Subcutaneous abdominal adipose tissue (tissue), 5 donors: ENCODE measurements at regions not wholly inside any gene's neighbourhood (a gene's known extent, or its start where the extent isn't known, plus 50 kb on each side); places are given as distances from the start of the nearest gene placed in this dataset.
"Not testable (repeated sequence)": the region's sequence is repeated elsewhere in the genome, so short reads cannot be mapped to it uniquely, and the experiment has no call there.

Experiments
- H3K27ac ChIP-seq: one replicate; pipeline ENCODE4 v1.7.0; 2013; ENCODE audit warnings: low read depth, mild to moderate bottlenecking, inconsistent platforms, low read length, moderate library complexity
- H3K27me3 ChIP-seq, 5 donors: one replicate each; pipeline ENCODE4 v1.7.0; 2013; ENCODE audit warnings: low read length in 5 of 5, inconsistent platforms in 1 of 5; ENCODE audit not compliant: control insufficient read depth in 5 of 5, insufficient read depth in 4 of 5
- H3K36me3 ChIP-seq, 5 donors: one replicate each; pipeline ENCODE4 v1.7.0; 2013; ENCODE audit warnings: low read length in 5 of 5; ENCODE audit not compliant: control insufficient read depth in 5 of 5, insufficient read depth in 5 of 5
- H3K4me1 ChIP-seq, 5 donors: one replicate each; pipeline ENCODE4 v1.7.0; 2013; ENCODE audit warnings: low read length in 5 of 5, mild to moderate bottlenecking in 3 of 5, moderate library complexity in 1 of 5; ENCODE audit not compliant: control insufficient read depth in 5 of 5, insufficient read depth in 5 of 5
- H3K4me3 ChIP-seq, 5 donors: one replicate each; pipeline ENCODE4 v1.7.0; 2013; ENCODE audit warnings: low read length in 5 of 5, low read depth in 1 of 5
- H3K9ac ChIP-seq, 5 donors: one replicate each; pipeline ENCODE4 v1.7.0; 2013; ENCODE audit warnings: low read length in 5 of 5, mild to moderate bottlenecking in 4 of 5, moderate library complexity in 3 of 5
- H3K9me3 ChIP-seq, 5 donors: one replicate each; pipeline ENCODE4 v1.7.0; 2013; ENCODE audit warnings: low read length in 5 of 5; ENCODE audit not compliant: control insufficient read depth in 5 of 5
- donor health status: healthy.
- donor health status: healthy.
- donor health status: healthy.
- donor health status: healthy.
- donor health status: healthy.

DNA sequence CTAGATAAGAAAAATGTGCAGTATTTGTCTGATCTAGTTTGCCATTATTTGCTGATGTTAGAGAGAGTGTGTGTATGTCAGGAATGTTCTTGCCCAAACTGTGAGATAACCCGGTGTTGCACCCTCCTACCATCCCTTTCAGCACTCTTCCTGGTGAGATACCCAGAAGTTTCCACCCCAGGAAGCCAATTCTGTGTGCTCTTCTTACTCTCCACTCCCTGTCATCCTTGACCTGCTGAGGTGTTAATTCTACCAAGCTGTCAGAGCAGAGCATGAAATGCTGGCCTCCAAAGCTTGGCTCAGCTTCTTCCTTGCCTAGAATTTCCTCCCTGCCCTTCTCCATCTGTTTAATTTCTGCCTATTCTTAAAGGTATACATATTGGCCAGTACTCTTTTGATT, 237.3 kb upstream of the CNR1 start:
- H3K9me3 ChIP-seq: peaks cover 0 to 5% (median 0%) of the 10 kb centered on the region in 5 donors
- H3K9ac ChIP-seq: no peak overlapping the region
- H3K4me1 ChIP-seq: peaks cover 0 to 4% (median 0%) of the 10 kb centered on the region in 5 donors
- H3K4me3 ChIP-seq: no peak overlapping the region
- H3K27ac ChIP-seq: no peak overlapping the region
- H3K27me3 ChIP-seq: no peaks in the 10 kb centered on the region
- H3K36me3 ChIP-seq: no peaks in the 10 kb centered on the region

DNA sequence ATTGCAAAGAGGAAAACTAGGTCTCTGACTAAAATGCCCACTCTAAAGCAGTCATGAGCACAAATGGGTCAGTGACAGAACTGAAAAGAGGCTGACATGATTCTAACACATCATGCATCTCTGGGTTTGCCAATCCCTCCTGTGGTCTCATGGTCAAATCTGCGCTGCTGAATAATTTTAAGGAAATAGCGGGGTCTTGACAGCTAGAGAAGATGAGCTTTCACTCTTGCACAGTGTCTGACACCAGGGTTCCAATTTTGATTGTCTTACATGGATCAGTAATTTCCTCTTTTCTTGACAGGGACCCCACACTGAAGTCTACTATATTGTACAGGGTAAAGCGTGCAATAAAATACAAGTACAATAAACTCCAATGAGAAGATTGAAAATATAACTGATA, 236.8 kb upstream of the CNR1 start:
- Histone ChIP-seq H3K9ac (no peak overlapping the region), H3K4me1 (peaks cover 0 to 4% (median 0%) of the 10 kb centered on the region in 5 donors), H3K36me3 (no peaks in the 10 kb centered on the region), H3K4me3 (no peak overlapping the region), H3K9me3 (peaks cover 0 to 5% (median 0%) of the 10 kb centered on the region in 5 donors), H3K27me3 (no peaks in the 10 kb centered on the region), H3K27ac (no peak overlapping the region)

DNA sequence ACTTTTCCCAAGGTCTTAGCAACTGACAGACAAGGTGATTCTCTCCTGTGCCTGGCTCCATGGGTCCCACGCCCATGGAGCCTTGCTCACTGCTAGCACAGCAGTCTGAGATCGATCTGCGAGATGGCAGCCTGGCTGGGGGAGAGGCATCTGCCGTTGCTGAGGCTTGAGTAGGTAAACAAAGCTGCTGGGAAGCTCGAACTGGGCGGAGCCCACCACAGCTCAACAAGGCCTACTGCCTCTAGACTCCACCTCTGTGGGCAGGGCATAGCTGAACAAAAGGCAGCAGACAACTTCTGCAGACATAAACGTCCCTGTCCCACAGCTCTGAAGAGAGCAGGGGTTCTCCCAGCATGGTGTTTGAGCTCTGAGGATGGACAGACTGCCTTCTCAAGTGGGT, 224.9 kb upstream of the CNR1 start:
- H3K36me3 ChIP-seq, H3K4me1 ChIP-seq, H3K9ac ChIP-seq, H3K27ac ChIP-seq, H3K9me3 ChIP-seq, H3K4me3 ChIP-seq, H3K27me3 ChIP-seq: not testable (repeated sequence)

DNA sequence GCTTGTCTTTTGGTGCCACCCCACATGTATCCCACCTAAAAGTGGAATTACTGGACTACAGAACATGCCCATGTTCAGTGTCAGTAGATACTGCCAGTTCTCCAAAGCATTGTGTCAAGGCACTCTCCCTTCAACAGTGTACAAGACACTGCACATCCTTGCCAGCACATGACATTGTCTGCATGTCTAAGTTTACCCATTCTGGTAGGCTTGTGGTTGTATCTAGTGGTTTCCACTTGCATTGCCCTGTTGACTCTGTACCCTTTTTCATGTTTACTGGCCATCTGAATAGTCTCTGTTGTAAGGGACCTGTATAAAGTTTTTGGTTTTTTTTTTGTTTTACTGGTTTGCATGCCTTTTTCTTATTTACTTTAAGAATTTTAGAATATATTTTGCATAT, 222.4 kb upstream of the CNR1 start:
- no peaks in the 10 kb centered on the region for H3K36me3 ChIP-seq
- no peak overlapping the region for H3K4me3 ChIP-seq
- no peak overlapping the region for H3K27ac ChIP-seq
- H3K9me3 ChIP-seq: no peaks in the 10 kb centered on the region
- H3K27me3 ChIP-seq: no peaks in the 10 kb centered on the region
- H3K4me1 ChIP-seq: no peaks in the 10 kb centered on the region
- H3K9ac ChIP-seq: no peak overlapping the region

DNA sequence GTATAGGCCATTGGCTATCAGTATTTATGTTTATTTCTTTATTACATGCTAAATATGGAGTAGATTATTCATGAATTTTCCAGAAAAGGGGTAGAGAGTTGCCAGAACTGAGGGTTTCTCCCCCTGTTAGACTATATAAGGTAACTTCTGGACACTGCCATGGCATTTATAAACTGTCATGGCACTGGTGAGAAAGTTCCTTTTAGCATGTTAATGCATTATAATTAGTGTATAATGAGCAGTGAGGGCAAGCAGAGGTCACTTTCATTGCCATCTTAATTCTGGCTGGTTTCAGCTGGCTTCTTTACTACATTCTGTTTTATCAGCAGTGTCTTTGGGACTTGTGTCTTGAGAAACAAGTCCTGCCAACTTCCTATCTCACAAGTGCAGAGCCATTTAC, 220.0 kb upstream of the CNR1 start:
- Histone ChIP-seq H3K27ac (no peak overlapping the region), H3K9me3 (no peaks in the 10 kb centered on the region), H3K4me3 (no peak overlapping the region), H3K9ac (no peak overlapping the region), H3K36me3 (no peaks in the 10 kb centered on the region), H3K27me3 (no peaks in the 10 kb centered on the region), H3K4me1 (no peaks in the 10 kb centered on the region)

DNA sequence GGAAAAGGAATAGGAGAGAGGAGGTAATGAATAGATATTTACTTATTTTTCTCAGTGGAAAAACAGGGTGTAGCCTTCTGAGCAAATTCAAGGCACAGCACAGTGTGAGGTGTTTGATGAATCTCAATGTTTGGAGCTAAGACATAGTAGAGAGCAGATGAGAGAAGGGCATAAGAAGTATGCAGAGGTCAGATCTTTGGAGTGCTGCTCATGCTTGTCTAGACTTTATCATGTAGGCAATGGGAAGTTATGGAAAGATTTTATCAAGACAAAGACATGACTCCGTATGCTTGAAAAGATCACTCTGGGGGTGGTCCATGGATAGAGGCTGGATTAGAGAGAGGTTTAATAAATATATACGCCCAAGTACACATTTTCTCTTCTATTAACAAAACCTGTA, 217.0 kb upstream of the CNR1 start:
- peaks cover 0 to 12% (median 10%) of the 10 kb centered on the region in 5 donors for H3K4me1 ChIP-seq
- no peaks in the 10 kb centered on the region for H3K9me3 ChIP-seq
- no peaks in the 10 kb centered on the region for H3K27me3 ChIP-seq
- H3K36me3 ChIP-seq: no peaks in the 10 kb centered on the region
- H3K9ac ChIP-seq: no peak overlapping the region
- no peak overlapping the region for H3K27ac ChIP-seq
- no peak overlapping the region for H3K4me3 ChIP-seq

DNA sequence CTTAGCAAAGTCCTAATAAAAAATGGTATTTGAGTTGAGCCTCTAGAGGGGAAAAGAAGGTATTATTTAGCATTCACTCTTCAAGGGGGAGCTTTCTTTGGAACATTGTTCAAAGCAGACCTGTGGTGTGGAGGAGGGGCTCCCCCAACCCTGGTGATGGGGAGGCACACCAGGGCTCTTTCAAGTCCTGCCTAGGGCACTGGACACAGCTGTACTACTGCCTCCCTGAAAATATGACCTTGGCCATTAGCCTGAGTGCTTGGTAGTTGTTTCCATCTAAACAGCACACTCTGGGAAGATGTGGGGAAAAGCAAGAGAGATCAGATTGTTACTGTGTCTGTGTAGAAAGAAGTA, 215.1 kb upstream of the CNR1 start:
- H3K27ac ChIP-seq: no peak overlapping the region
- H3K9ac ChIP-seq: no peak overlapping the region
- no peaks in the 10 kb centered on the region for H3K27me3 ChIP-seq
- H3K9me3 ChIP-seq: no peaks in the 10 kb centered on the region
- H3K4me1 ChIP-seq: peaks cover 0 to 24% (median 11%) of the 10 kb centered on the region in 5 donors
- no peak overlapping the region for H3K4me3 ChIP-seq
- no peaks in the 10 kb centered on the region for H3K36me3 ChIP-seq

DNA sequence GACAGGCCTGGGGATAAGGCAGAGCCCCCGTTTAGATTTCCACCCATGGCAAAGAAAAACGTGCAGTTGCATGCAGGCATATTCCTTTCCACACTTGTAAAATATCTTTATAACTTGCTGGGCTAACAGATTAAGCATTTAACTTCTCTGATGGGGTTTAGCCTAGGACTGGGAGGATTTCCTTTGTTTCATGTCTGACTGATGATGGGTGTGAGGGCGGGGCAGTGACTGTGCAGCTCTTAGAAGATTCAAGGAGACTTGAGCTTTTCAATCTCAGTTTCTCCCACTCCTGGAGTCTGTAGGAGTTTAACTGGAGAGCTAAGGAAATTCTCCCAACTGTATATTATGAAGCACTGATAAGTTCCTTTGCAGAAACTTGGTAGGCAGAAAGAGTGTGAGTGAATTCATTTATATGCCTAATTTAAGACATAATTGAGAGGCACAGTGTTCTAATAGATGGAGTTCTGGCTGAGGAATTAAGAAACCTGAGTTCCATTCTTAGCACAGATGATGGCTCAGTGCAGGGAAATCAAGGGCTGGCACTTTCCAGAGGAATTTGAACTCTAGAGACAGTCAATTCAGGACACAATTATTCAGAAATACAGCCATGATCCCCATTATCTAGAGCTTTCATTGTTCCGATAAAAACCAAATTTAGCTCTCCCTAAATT, 214.6 kb upstream of the CNR1 start:
- Histone ChIP-seq H3K27ac (no peak overlapping the region), H3K36me3 (no peaks in the 10 kb centered on the region), H3K4me1 (peaks cover 0 to 24% (median 11%) of the 10 kb centered on the region in 5 donors), H3K27me3 (no peaks in the 10 kb centered on the region), H3K9ac (no peak overlapping the region), H3K4me3 (no peak overlapping the region), H3K9me3 (no peaks in the 10 kb centered on the region)

DNA sequence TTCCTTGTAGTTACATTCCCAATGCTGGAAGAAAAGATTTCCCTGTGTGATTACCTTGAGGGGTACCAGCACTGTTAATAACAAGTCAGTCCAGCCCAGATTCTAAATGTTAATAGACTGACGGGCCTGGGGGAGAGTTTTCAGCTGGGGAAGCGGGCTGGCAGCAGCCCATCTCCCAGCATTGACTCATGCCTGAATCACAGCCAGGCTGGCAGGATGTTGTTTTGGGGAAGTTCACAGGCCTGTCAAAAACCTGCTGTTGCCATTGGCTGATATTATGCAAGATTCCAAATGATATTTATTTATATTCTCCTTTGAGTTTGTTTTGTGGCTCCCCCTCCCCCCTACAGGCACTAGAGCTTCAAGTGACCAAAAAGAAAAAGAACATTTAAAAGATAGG, 213.9 kb upstream of the CNR1 start:
- no peak overlapping the region for H3K9ac ChIP-seq
- H3K4me1 ChIP-seq: peaks cover 0 to 24% (median 11%) of the 10 kb centered on the region in 5 donors
- H3K36me3 ChIP-seq: no peaks in the 10 kb centered on the region
- H3K9me3 ChIP-seq: no peaks in the 10 kb centered on the region
- no peak overlapping the region for H3K4me3 ChIP-seq
- no peaks in the 10 kb centered on the region for H3K27me3 ChIP-seq
- H3K27ac ChIP-seq: no peak overlapping the region

DNA sequence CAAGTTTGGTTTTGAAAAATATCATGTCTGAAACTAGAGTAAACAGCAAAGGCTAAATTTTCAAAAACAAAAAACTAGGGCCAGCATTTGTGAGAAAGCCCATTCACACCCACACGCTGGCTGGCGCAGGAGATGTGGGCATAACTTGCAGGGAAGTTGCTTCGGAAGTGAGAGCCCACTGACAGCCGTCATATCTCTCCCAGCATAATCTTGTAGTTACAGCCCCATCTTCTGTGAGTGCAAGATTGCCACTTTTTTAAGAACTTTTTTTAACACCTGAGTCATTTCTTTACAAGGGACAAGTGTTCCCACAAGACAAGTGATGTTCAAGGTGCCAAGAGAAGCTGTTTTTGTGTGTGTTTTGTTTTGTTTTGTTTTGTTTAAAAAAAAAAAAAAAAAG, 212.5 kb upstream of the CNR1 start:
- Histone ChIP-seq H3K4me3 (no peak overlapping the region), H3K9ac (no peak overlapping the region), H3K27ac (no peak overlapping the region), H3K9me3 (no peaks in the 10 kb centered on the region), H3K4me1 (peaks cover 0 to 24% (median 11%) of the 10 kb centered on the region in 5 donors), H3K27me3 (no peaks in the 10 kb centered on the region), H3K36me3 (no peaks in the 10 kb centered on the region)
